Neural cell (in vitro differentiated cells): ENCODE measurements at regions not wholly inside any gene's neighbourhood (a gene's known extent, or its start where the extent isn't known, plus 50 kb on each side); places are given as distances from the start of the nearest gene placed in this dataset.
"Not testable (repeated sequence)": the region's sequence is repeated elsewhere in the genome, so short reads cannot be mapped to it uniquely, and the experiment has no call there.

ENCODE experiments used
- H2AFZ ChIP-seq: fragments of 200-600, 300-800 bp; sonication (generic), shearing (Covaris generic); 2 replicates; pipeline ENCODE4 v1.6.0; 2014; ENCODE audit warnings: low read depth, mild to moderate bottlenecking, antibody characterized with exemption, low read length, moderate library complexity
- H3F3A ChIP-seq: fragments of 200-600 bp; shearing (Covaris generic); 2 replicates; pipeline ENCODE4 v1.6.1; 2016; ENCODE audit warnings: mild to moderate bottlenecking, moderate library complexity, mixed read lengths, antibody characterized with exemption, low read length; ENCODE audit not compliant: insufficient read depth, poor library complexity, severe bottlenecking
- H3K27ac ChIP-seq: fragments of 200-600, 300-800 bp; sonication (generic), shearing (Covaris generic); 2 replicates; pipeline ENCODE4 v1.5.1; 2014; ENCODE audit warnings: mild to moderate bottlenecking, low read length, moderate library complexity
- H3K27me3 ChIP-seq: fragments of 300-800, 200-600 bp; sonication (generic), shearing (Covaris generic); 2 replicates; pipeline ENCODE4 v1.6.0; 2014; ENCODE audit warnings: mild to moderate bottlenecking, low read depth, low read length, moderate library complexity; ENCODE audit not compliant: insufficient read depth
- H3K36me3 ChIP-seq: fragments of 300-800, 200-600 bp; sonication (generic), shearing (Covaris generic); 2 replicates; pipeline ENCODE4 v1.5.1; 2014; ENCODE audit warnings: mild to moderate bottlenecking, antibody characterized with exemption, low read length, moderate library complexity; ENCODE audit not compliant: insufficient read depth
- H3K4me2 ChIP-seq: fragments of 300-800, 200-600 bp; sonication (generic), shearing (Covaris generic); 2 replicates; pipeline ENCODE4 v1.6.0; 2014; ENCODE audit warnings: mild to moderate bottlenecking, low read length
- H3K4me3 ChIP-seq: fragments of 300-800, 200-600 bp; sonication (generic), shearing (Covaris generic); 2 replicates; pipeline ENCODE4 v1.5.1; 2014; ENCODE audit warnings: mild to moderate bottlenecking, low read length, moderate library complexity
- H3K79me2 ChIP-seq: fragments of 200-600 bp; shearing (Covaris generic); replicated peaks from 2 replicates; pipeline ENCODE4 v1.6.0; 2014; ENCODE audit warnings: mild to moderate bottlenecking, low read length, moderate library complexity; ENCODE audit not compliant: insufficient read depth
- H3K9ac ChIP-seq: fragments of 300-800, 200-600 bp; sonication (generic), shearing (Covaris generic); 2 replicates; pipeline ENCODE4 v1.6.1; 2016; ENCODE audit warnings: mild to moderate bottlenecking, low read length, mixed read lengths
- H3K9me2 ChIP-seq: fragments of 200-600 bp; shearing (Covaris generic); 2 replicates; pipeline ENCODE4 v1.6.1; 2016; ENCODE audit warnings: mild to moderate bottlenecking, low read length, mixed read lengths; ENCODE audit not compliant: insufficient read depth
- H3K9me3 ChIP-seq: fragments of 200-600, 300-800 bp; sonication (generic), shearing (Covaris generic); 2 replicates; pipeline ENCODE4 v1.6.1; 2016; ENCODE audit warnings: mild to moderate bottlenecking, mixed run types, low read length, moderate library complexity, mixed read lengths
- H4K20me1 ChIP-seq: fragments of 200-600 bp; shearing (Covaris generic); 2 replicates; pipeline ENCODE4 v1.6.1; 2016; ENCODE audit warnings: mild to moderate bottlenecking, mixed run types; ENCODE audit not compliant: insufficient read depth
- CTCF ChIP-seq: fragments of 450-650 bp; IDR thresholded peaks from 2 replicates; pipeline ENCODE4 v1.5.1; 2014; ENCODE audit warnings: antibody characterized with exemption, mild to moderate bottlenecking, moderate library complexity; ENCODE audit not compliant: poor library complexity, severe bottlenecking
- EP300 ChIP-seq: fragments of 450-650 bp; conservative IDR thresholded peaks from 2 replicates; pipeline ENCODE4 v1.6.1; 2014; ENCODE audit warnings: antibody characterized with exemption, mild to moderate bottlenecking, moderate library complexity; ENCODE audit not compliant: poor library complexity, severe bottlenecking
- EZH2 ChIP-seq: fragments of 200-600, 300-800 bp; shearing (Covaris generic), sonication (generic); IDR thresholded peaks from 2 replicates; pipeline ENCODE4 v1.6.1; 2014; ENCODE audit warnings: antibody characterized with exemption, low read length, borderline replicate concordance, mild to moderate bottlenecking; ENCODE audit not compliant: insufficient read depth, poor library complexity, severe bottlenecking
- MXI1 ChIP-seq: fragments of 450-650 bp; conservative IDR thresholded peaks from 2 replicates; pipeline ENCODE4 v1.6.1; 2014; ENCODE audit warnings: antibody characterized with exemption, mild to moderate bottlenecking; ENCODE audit not compliant: poor library complexity, severe bottlenecking
- POLR2AphosphoS5 ChIP-seq: IDR thresholded peaks from 2 replicates; pipeline ENCODE4 v1.6.1; 2012
- RAD21 ChIP-seq: fragments of 450-650 bp; conservative IDR thresholded peaks from 2 replicates; pipeline ENCODE4 v1.6.1; 2014; ENCODE audit warnings: antibody characterized with exemption, mild to moderate bottlenecking, moderate library complexity
- REST ChIP-seq: IDR thresholded peaks from 2 replicates; pipeline ENCODE4 v1.6.1; 2012; ENCODE audit warnings: borderline replicate concordance
- SMC3 ChIP-seq: fragments of 450-650 bp; conservative IDR thresholded peaks from 2 replicates; pipeline ENCODE4 v1.6.1; 2014; ENCODE audit warnings: antibody characterized with exemption, mild to moderate bottlenecking, moderate library complexity; ENCODE audit not compliant: poor library complexity
- TAF1 ChIP-seq: IDR thresholded peaks from 2 replicates; pipeline ENCODE4 v1.6.1; 2012; ENCODE audit warnings: low read depth

GRCh38 chr4:174177536-174177935 is 105.9 kb downstream of the FBXO8 start:
- H3K9me2 ChIP-seq = no peaks in the 10 kb centered on the region
- no peaks in the 10 kb centered on the region for H3K27me3 ChIP-seq
- no peak for TF ChIP-seq MXI1
- no peak for TF ChIP-seq EZH2
- no peak for TF ChIP-seq POLR2AphosphoS5
- TF ChIP-seq EP300 = no peak
- no peak for TF ChIP-seq REST
- TF ChIP-seq RAD21 = no peak
- TF ChIP-seq TAF1 = no peak
- TF ChIP-seq CTCF = no peak
- TF ChIP-seq SMC3 = no peak
- H3K9ac ChIP-seq = no peak overlapping the region
- no peak overlapping the region for H3K4me3 ChIP-seq
- no peaks in the 10 kb centered on the region for H3K9me3 ChIP-seq
- no peaks in the 10 kb centered on the region for H3K36me3 ChIP-seq
- H4K20me1 ChIP-seq = no peaks in the 10 kb centered on the region
- no peak overlapping the region for H3K27ac ChIP-seq
- H3K79me2 ChIP-seq = no peaks in the 10 kb centered on the region
- H3K4me2 ChIP-seq = no peak overlapping the region
- H3F3A ChIP-seq = no peaks in the 10 kb centered on the region
- no peak overlapping the region for H2AFZ ChIP-seq

- H3K4me3 ChIP-seq, H4K20me1 ChIP-seq, H3K9me2 ChIP-seq: not testable (repeated sequence)
Measured at GRCh38 chr4:174175836-174176235, 107.6 kb downstream of the FBXO8 start.

GRCh38 chr4:174173360-174173759 is 110.1 kb downstream of the FBXO8 start:
- H3K4me3 ChIP-seq = no peak overlapping the region
- no peaks in the 10 kb centered on the region for H3F3A ChIP-seq
- H4K20me1 ChIP-seq = no peaks in the 10 kb centered on the region
- no peak overlapping the region for H3K4me2 ChIP-seq
- no peak overlapping the region for H3K9ac ChIP-seq
- no peak overlapping the region for H3K27ac ChIP-seq
- no peaks in the 10 kb centered on the region for H3K27me3 ChIP-seq
- H3K9me2 ChIP-seq = no peaks in the 10 kb centered on the region
- no peaks in the 10 kb centered on the region for H3K36me3 ChIP-seq
- no peaks in the 10 kb centered on the region for H3K9me3 ChIP-seq
- H3K79me2 ChIP-seq = no peaks in the 10 kb centered on the region
- H2AFZ ChIP-seq = no peak overlapping the region
- no peak for TF ChIP-seq CTCF
- TF ChIP-seq MXI1 = no peak
- TF ChIP-seq TAF1 = no peak
- no peak for TF ChIP-seq RAD21
- no peak for TF ChIP-seq EP300
- no peak for TF ChIP-seq POLR2AphosphoS5
- TF ChIP-seq EZH2 = no peak
- no peak for TF ChIP-seq REST
- TF ChIP-seq SMC3 = no peak

More at GRCh38 chr4:174175836-174176235, 107.6 kb downstream of the FBXO8 start:
- not testable (repeated sequence) for H3K9ac ChIP-seq, H3K9me3 ChIP-seq, H2AFZ ChIP-seq, H3K4me2 ChIP-seq, H3F3A ChIP-seq, H3K79me2 ChIP-seq, H3K36me3 ChIP-seq, H3K27me3 ChIP-seq, H3K27ac ChIP-seq
